WTC11 (cell line): ENCODE measurements at regions not wholly inside any gene's neighbourhood (a gene's known extent, or its start where the extent isn't known, plus 50 kb on each side); places are given as distances from the start of the nearest gene placed in this dataset.

Source experiments
- ATAC-seq: fragments of 200-7000 bp; cut with Tn5 transposase; 2 replicates; pipeline ENCODE4 v1.10.0; 2021; ENCODE audit warnings: mild to moderate bottlenecking, moderate library complexity
- CTCF ChIA-PET: fragments of 300-600 bp; sonication (Branson Sonifier 250); formaldehyde crosslinking; loops from one replicate; lab custom pipeline; 2021; ENCODE audit warnings: antibody characterized with exemption; lab: Charles Lee
- POLR2A ChIA-PET: fragments of 350-600 bp; sonication (Branson Sonifier 250); formaldehyde crosslinking; loops from one replicate; lab custom pipeline; 2021; ENCODE audit warnings: antibody characterized with exemption; lab: Charles Lee
- DNase-seq: peaks from one replicate; pipeline ENCODE4 v3.0.0; 2021; ENCODE audit warnings: low spot score
- H3K27ac Mint-ChIP-seq: 2 replicates; pipeline ENCODE4 v1.8.0; 2021; ENCODE audit warnings: mixed read lengths
- H3K27me3 Mint-ChIP-seq: 2 replicates; pipeline ENCODE4 v1.8.0; 2021; ENCODE audit warnings: low read depth, mild to moderate bottlenecking, moderate library complexity, mixed read lengths
- H3K36me3 Mint-ChIP-seq: 2 replicates; pipeline ENCODE4 v1.8.0; 2021; ENCODE audit warnings: mixed read lengths
- H3K4me1 Mint-ChIP-seq: 2 replicates; pipeline ENCODE4 v1.8.0; 2022; ENCODE audit warnings: mixed read lengths
- H3K4me3 Mint-ChIP-seq: 2 replicates; pipeline ENCODE4 v1.8.0; 2021; ENCODE audit warnings: mild to moderate bottlenecking, moderate library complexity, mixed read lengths
- H3K9me3 Mint-ChIP-seq: 2 replicates; pipeline ENCODE4 v1.8.0; 2021; ENCODE audit warnings: mixed read lengths
- CDX4 ChIP-seq: fragments of 250-450 bp; sonication (Bioruptor Pico); IDR thresholded peaks from 2 replicates; pipeline ENCODE4 v1.9.0; 2021; ENCODE audit warnings: moderate library complexity, mild to moderate bottlenecking, inconsistent platforms, borderline replicate concordance
- CREB1 ChIP-seq: sonication (generic); formaldehyde crosslinking; IDR thresholded peaks from 2 replicates; pipeline ENCODE4 v1.8.0; 2023; ENCODE audit warnings: mild to moderate bottlenecking, missing genetic modification reagents
- ESRRA ChIP-seq: sonication (generic); formaldehyde crosslinking; IDR thresholded peaks from 2 replicates; pipeline ENCODE4 v1.8.1; 2022; ENCODE audit warnings: mild to moderate bottlenecking, missing genetic modification reagents, borderline replicate concordance
- ETV6 ChIP-seq: sonication (generic); formaldehyde crosslinking; IDR thresholded peaks from 2 replicates; pipeline ENCODE4 v1.8.1; 2022; ENCODE audit warnings: mild to moderate bottlenecking, missing genetic modification reagents
- HMGA2 ChIP-seq: fragments of 250-450 bp; sonication (Bioruptor Pico); IDR thresholded peaks from 2 replicates; pipeline ENCODE4 v1.4.0; 2021; ENCODE audit warnings: mild to moderate bottlenecking, moderate library complexity
- JAZF1 ChIP-seq: fragments of 250-450 bp; sonication (Bioruptor Pico); IDR thresholded peaks from 2 replicates; pipeline ENCODE4 v1.9.0; 2021; ENCODE audit warnings: moderate library complexity, mild to moderate bottlenecking, inconsistent platforms
- JUN ChIP-seq: sonication (generic); formaldehyde crosslinking; IDR thresholded peaks from 2 replicates; pipeline ENCODE4 v1.8.0; 2023; ENCODE audit warnings: mild to moderate bottlenecking, missing genetic modification reagents
- MXD4 ChIP-seq: fragments of 250-450 bp; sonication (Bioruptor Pico); IDR thresholded peaks from 2 replicates; pipeline ENCODE4 v1.8.0; 2021; ENCODE audit warnings: mild to moderate bottlenecking, moderate library complexity, borderline replicate concordance
- NFYB ChIP-seq: sonication (generic); formaldehyde crosslinking; conservative IDR thresholded peaks from 2 replicates; pipeline ENCODE4 v1.8.0; 2022; ENCODE audit warnings: low read depth, missing genetic modification reagents
- RELA ChIP-seq: sonication (generic); formaldehyde crosslinking; IDR thresholded peaks from 2 replicates; pipeline ENCODE4 v1.8.1; 2022; ENCODE audit warnings: missing genetic modification reagents, mild to moderate bottlenecking, borderline replicate concordance
- TEAD1 ChIP-seq: sonication (generic); formaldehyde crosslinking; IDR thresholded peaks from 2 replicates; pipeline ENCODE4 v1.8.0; 2022; ENCODE audit warnings: mild to moderate bottlenecking, missing genetic modification reagents
- USF1 ChIP-seq: sonication (generic); formaldehyde crosslinking; IDR thresholded peaks from 2 replicates; pipeline ENCODE4 v1.8.0; 2022; ENCODE audit warnings: mild to moderate bottlenecking, missing genetic modification reagents
- ZBTB21 ChIP-seq: sonication (generic); formaldehyde crosslinking; IDR thresholded peaks from 2 replicates; pipeline ENCODE4 v1.8.1; 2023; ENCODE audit warnings: mild to moderate bottlenecking, missing genetic modification reagents, borderline replicate concordance
- ZNF317 ChIP-seq: sonication (generic); formaldehyde crosslinking; IDR thresholded peaks from 2 replicates; pipeline ENCODE4 v1.8.1; 2023; ENCODE audit warnings: low read depth, mild to moderate bottlenecking, moderate library complexity, missing genetic modification reagents, borderline replicate concordance
- TF ChIP-seq, protein P1 (sequence below): sonication (generic); formaldehyde crosslinking; IDR thresholded peaks from 2 replicates; pipeline ENCODE4 v1.8.0; 2023; ENCODE audit warnings: missing genetic modification reagents
- TF ChIP-seq, protein P2 (sequence below): fragments of 200-600 bp; IDR thresholded peaks from 2 replicates; pipeline ENCODE4 v1.8.0; 2022; ENCODE audit warnings: antibody characterized with exemption
- TF ChIP-seq, protein P3 (sequence below): fragments of 250-450 bp; sonication (Bioruptor Pico); IDR thresholded peaks from 2 replicates; pipeline ENCODE4 v1.9.0; 2021; ENCODE audit warnings: mild to moderate bottlenecking, borderline replicate concordance
- TF ChIP-seq, protein P4 (sequence below): fragments of 250-450 bp; sonication (Bioruptor Pico); IDR thresholded peaks from 2 replicates; pipeline ENCODE4 v1.8.0; 2021; ENCODE audit warnings: mild to moderate bottlenecking
- TF ChIP-seq, protein P5 (sequence below): sonication (generic); formaldehyde crosslinking; IDR thresholded peaks from 2 replicates; pipeline ENCODE4 v1.8.1; 2023; ENCODE audit warnings: mild to moderate bottlenecking, missing genetic modification reagents

DNA sequence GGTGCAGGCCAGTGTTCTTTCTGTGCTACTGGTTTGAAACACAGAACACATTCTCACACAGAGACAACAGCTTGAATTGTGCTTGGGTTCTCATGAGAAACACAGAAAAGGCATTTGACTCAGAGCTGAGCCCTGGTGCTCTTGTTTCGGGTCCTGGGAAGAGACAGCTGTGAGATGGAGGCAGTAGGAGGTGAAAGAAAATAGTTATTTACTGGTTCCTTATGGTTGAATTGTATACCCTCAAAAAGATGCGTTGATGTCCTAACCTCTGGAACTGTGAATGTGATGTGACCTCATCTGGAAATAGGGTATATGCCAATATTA is 87.1 kb upstream of the RPS6KA2 start:
- TF ChIP-seq CREB1 (CRISPR knock-in tag) (no peak), ETV6 (CRISPR knock-in tag) (no peak), JAZF1 (CRISPR knock-in tag) (no peak), HMGA2 (no peak), JUN (no peak), ESRRA (CRISPR knock-in tag) (no peak), ZNF317 (no peak), USF1 (CRISPR knock-in tag) (no peak), MXD4 (CRISPR knock-in tag) (no peak), RELA (no peak), NFYB (CRISPR knock-in tag) (no peak), ZBTB21 (CRISPR knock-in tag) (no peak), CDX4 (CRISPR knock-in tag) (no peak), TEAD1 (CRISPR knock-in tag) (no peak)
- TF ChIP-seq, protein P1, sequence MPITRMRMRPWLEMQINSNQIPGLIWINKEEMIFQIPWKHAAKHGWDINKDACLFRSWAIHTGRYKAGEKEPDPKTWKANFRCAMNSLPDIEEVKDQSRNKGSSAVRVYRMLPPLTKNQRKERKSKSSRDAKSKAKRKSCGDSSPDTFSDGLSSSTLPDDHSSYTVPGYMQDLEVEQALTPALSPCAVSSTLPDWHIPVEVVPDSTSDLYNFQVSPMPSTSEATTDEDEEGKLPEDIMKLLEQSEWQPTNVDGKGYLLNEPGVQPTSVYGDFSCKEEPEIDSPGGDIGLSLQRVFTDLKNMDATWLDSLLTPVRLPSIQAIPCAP, result no peak
- TF ChIP-seq, protein P2, sequence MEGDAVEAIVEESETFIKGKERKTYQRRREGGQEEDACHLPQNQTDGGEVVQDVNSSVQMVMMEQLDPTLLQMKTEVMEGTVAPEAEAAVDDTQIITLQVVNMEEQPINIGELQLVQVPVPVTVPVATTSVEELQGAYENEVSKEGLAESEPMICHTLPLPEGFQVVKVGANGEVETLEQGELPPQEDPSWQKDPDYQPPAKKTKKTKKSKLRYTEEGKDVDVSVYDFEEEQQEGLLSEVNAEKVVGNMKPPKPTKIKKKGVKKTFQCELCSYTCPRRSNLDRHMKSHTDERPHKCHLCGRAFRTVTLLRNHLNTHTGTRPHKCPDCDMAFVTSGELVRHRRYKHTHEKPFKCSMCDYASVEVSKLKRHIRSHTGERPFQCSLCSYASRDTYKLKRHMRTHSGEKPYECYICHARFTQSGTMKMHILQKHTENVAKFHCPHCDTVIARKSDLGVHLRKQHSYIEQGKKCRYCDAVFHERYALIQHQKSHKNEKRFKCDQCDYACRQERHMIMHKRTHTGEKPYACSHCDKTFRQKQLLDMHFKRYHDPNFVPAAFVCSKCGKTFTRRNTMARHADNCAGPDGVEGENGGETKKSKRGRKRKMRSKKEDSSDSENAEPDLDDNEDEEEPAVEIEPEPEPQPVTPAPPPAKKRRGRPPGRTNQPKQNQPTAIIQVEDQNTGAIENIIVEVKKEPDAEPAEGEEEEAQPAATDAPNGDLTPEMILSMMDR, result no peak
- TF ChIP-seq, protein P3, sequence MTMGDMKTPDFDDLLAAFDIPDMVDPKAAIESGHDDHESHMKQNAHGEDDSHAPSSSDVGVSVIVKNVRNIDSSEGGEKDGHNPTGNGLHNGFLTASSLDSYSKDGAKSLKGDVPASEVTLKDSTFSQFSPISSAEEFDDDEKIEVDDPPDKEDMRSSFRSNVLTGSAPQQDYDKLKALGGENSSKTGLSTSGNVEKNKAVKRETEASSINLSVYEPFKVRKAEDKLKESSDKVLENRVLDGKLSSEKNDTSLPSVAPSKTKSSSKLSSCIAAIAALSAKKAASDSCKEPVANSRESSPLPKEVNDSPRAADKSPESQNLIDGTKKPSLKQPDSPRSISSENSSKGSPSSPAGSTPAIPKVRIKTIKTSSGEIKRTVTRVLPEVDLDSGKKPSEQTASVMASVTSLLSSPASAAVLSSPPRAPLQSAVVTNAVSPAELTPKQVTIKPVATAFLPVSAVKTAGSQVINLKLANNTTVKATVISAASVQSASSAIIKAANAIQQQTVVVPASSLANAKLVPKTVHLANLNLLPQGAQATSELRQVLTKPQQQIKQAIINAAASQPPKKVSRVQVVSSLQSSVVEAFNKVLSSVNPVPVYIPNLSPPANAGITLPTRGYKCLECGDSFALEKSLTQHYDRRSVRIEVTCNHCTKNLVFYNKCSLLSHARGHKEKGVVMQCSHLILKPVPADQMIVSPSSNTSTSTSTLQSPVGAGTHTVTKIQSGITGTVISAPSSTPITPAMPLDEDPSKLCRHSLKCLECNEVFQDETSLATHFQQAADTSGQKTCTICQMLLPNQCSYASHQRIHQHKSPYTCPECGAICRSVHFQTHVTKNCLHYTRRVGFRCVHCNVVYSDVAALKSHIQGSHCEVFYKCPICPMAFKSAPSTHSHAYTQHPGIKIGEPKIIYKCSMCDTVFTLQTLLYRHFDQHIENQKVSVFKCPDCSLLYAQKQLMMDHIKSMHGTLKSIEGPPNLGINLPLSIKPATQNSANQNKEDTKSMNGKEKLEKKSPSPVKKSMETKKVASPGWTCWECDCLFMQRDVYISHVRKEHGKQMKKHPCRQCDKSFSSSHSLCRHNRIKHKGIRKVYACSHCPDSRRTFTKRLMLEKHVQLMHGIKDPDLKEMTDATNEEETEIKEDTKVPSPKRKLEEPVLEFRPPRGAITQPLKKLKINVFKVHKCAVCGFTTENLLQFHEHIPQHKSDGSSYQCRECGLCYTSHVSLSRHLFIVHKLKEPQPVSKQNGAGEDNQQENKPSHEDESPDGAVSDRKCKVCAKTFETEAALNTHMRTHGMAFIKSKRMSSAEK (CRISPR knock-in tag), result no peak
- TF ChIP-seq, protein P4, sequence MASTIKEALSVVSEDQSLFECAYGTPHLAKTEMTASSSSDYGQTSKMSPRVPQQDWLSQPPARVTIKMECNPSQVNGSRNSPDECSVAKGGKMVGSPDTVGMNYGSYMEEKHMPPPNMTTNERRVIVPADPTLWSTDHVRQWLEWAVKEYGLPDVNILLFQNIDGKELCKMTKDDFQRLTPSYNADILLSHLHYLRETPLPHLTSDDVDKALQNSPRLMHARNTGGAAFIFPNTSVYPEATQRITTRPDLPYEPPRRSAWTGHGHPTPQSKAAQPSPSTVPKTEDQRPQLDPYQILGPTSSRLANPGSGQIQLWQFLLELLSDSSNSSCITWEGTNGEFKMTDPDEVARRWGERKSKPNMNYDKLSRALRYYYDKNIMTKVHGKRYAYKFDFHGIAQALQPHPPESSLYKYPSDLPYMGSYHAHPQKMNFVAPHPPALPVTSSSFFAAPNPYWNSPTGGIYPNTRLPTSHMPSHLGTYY (CRISPR knock-in tag), result no peak
- TF ChIP-seq, protein P5, sequence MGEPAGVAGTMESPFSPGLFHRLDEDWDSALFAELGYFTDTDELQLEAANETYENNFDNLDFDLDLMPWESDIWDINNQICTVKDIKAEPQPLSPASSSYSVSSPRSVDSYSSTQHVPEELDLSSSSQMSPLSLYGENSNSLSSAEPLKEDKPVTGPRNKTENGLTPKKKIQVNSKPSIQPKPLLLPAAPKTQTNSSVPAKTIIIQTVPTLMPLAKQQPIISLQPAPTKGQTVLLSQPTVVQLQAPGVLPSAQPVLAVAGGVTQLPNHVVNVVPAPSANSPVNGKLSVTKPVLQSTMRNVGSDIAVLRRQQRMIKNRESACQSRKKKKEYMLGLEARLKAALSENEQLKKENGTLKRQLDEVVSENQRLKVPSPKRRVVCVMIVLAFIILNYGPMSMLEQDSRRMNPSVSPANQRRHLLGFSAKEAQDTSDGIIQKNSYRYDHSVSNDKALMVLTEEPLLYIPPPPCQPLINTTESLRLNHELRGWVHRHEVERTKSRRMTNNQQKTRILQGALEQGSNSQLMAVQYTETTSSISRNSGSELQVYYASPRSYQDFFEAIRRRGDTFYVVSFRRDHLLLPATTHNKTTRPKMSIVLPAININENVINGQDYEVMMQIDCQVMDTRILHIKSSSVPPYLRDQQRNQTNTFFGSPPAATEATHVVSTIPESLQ (CRISPR knock-in tag), result no peak
- H3K27me3 Mint-ChIP-seq, result no peaks in the 10 kb centered on the region; the same call in 1 of the 2 replicates
- peaks cover 6% of the 10 kb centered on the region for H3K4me1 Mint-ChIP-seq
- POLR2A ChIA-PET, result no interaction called here
- no peak for ATAC-seq
- H3K27ac Mint-ChIP-seq, result 0 out of 2 replicates have a peak overlapping the region, but pooled peaks have one; percentile 36
- H3K9me3 Mint-ChIP-seq, result peaks cover 9% of the 10 kb centered on the region
- DNase-seq, result no peak
- H3K4me3 Mint-ChIP-seq, result no peak overlapping the region
- 0 out of 2 replicates have a peak, but pooled peaks cover 6% of the 10 kb centered on the region for H3K36me3 Mint-ChIP-seq
- CTCF ChIA-PET, result interaction anchor here (1.3 kb wide), 1 partner anchor 142 kb away, joined by 3 read pairs; no protein-coding TSS in a partner anchor
